ENCODE measurements at regions not wholly inside any gene's neighbourhood (a gene's known extent, or its start where the extent isn't known, plus 50 kb on each side); places are given as distances from the start of the nearest gene placed in this dataset.

- DNase-seq (ENCODE audit: low read depth, low spot score), result no peak
Measured at GRCh38 chr14:84575681-84576080, 954.3 kb upstream of the FLRT2 start.

- DNase-seq (ENCODE audit: low read depth, low spot score), result no peak
Measured at GRCh38 chr14:84579292-84579691, 950.7 kb upstream of the FLRT2 start.

- no peak for DNase-seq (ENCODE audit: low read depth, low spot score)
Measured at GRCh38 chr14:84581041-84581440, 948.9 kb upstream of the FLRT2 start.

- DNase-seq (ENCODE audit: low read depth, low spot score), result peak; percentile 70
Measured at GRCh38 chr14:84584511-84584910, 945.4 kb upstream of the FLRT2 start.

GRCh38 chr14:84591827-84592445, 938.0 kb upstream of the FLRT2 start:
- DNase-seq (ENCODE audit: low read depth, low spot score), result peak; percentile 52

GRCh38 chr14:84592770-84593169, 937.2 kb upstream of the FLRT2 start:
- DNase-seq (ENCODE audit: low read depth, low spot score), result no peak

GRCh38 chr14:84610086-84610485, 919.9 kb upstream of the FLRT2 start:
- no peak for DNase-seq (ENCODE audit: low read depth, low spot score)

GRCh38 chr14:84622357-84622756, 907.6 kb upstream of the FLRT2 start:
- DNase-seq (ENCODE audit: low read depth, low spot score), result peak; percentile 62

- no peak for DNase-seq (ENCODE audit: low read depth, low spot score)
Measured at GRCh38 chr14:84643446-84643845, 886.5 kb upstream of the FLRT2 start.

- peak; percentile 67 for DNase-seq (ENCODE audit: low read depth, low spot score)
Measured at GRCh38 chr14:84646786-84647500, 883.0 kb upstream of the FLRT2 start.

- no peak for DNase-seq (ENCODE audit: low read depth, low spot score)
Measured at GRCh38 chr14:84655014-84655413, 874.9 kb upstream of the FLRT2 start.

- DNase-seq (ENCODE audit: low read depth, low spot score), result peak; percentile 34
Measured at GRCh38 chr14:84657911-84658310, 872.0 kb upstream of the FLRT2 start.

- no peak for DNase-seq (ENCODE audit: low read depth, low spot score)
Measured at GRCh38 chr14:84670796-84671195, 859.1 kb upstream of the FLRT2 start.

- no peak for DNase-seq (ENCODE audit: low read depth, low spot score)
Measured at GRCh38 chr14:84671776-84672175, 858.2 kb upstream of the FLRT2 start.

GRCh38 chr14:84674636-84675035, 855.3 kb upstream of the FLRT2 start:
- DNase-seq (ENCODE audit: low read depth, low spot score), result no peak

- no peak for DNase-seq (ENCODE audit: low read depth, low spot score)
Measured at GRCh38 chr14:84686550-84686949, 843.4 kb upstream of the FLRT2 start.

GRCh38 chr14:84688297-84689025, 841.5 kb upstream of the FLRT2 start:
- DNase-seq (ENCODE audit: low read depth, low spot score), result no peak

- no peak for DNase-seq (ENCODE audit: low read depth, low spot score)
Measured at GRCh38 chr14:84694161-84694560, 835.8 kb upstream of the FLRT2 start.

GRCh38 chr14:84704601-84705000, 825.3 kb upstream of the FLRT2 start:
- no peak for DNase-seq (ENCODE audit: low read depth, low spot score)

- DNase-seq (ENCODE audit: low read depth, low spot score), result no peak
Measured at GRCh38 chr14:84707830-84708229, 822.1 kb upstream of the FLRT2 start.

- no peak for DNase-seq (ENCODE audit: low read depth, low spot score)
Measured at GRCh38 chr14:84708865-84709264, 821.1 kb upstream of the FLRT2 start.

- no peak for DNase-seq (ENCODE audit: low read depth, low spot score)
Measured at GRCh38 chr14:84726471-84726870, 803.5 kb upstream of the FLRT2 start.

Measured in astrocyte of the hippocampus (primary cell).